GM12873 (cell line): ENCODE measurements at regions not wholly inside any gene's neighbourhood (a gene's known extent, or its start where the extent isn't known, plus 50 kb on each side); places are given as distances from the start of the nearest gene placed in this dataset.

ENCODE experiments used
- CTCF ChIP-seq: IDR thresholded peaks from 2 replicates; pipeline ENCODE4 v1.5.1; 2012; ENCODE audit warnings: low read depth, mild to moderate bottlenecking, moderate library complexity, low read length, control low read depth; ENCODE audit not compliant: insufficient read depth; ENCODE audit errors: missing control alignments

DNA sequence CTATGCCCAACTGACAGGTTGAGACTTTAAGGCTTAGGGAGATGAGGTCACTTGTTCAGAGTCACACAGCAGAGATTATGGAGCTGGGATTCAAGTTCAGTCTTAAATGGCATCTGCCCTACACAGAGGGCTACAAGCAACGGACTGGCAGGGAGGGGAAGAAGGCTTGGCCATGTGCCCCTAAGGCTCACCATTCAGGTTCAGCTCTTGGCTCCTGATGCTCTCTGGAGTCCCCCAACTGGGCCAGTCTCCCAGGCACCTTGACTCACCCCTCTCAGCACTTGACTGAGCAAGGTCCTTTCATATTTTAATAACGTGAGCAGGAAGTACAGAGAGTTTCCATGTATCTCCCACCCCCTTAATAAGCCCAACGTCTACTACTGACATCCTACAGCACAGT is 71.4 kb upstream of the MAFB start:
- TF ChIP-seq CTCF, result no peak

- no peak for TF ChIP-seq CTCF
Measured at GRCh38 chr20:40763646-40764295, 74.7 kb upstream of the MAFB start.

GRCh38 chr20:40765814-40766480 is 76.9 kb upstream of the MAFB start:
- TF ChIP-seq CTCF, result no peak

DNA sequence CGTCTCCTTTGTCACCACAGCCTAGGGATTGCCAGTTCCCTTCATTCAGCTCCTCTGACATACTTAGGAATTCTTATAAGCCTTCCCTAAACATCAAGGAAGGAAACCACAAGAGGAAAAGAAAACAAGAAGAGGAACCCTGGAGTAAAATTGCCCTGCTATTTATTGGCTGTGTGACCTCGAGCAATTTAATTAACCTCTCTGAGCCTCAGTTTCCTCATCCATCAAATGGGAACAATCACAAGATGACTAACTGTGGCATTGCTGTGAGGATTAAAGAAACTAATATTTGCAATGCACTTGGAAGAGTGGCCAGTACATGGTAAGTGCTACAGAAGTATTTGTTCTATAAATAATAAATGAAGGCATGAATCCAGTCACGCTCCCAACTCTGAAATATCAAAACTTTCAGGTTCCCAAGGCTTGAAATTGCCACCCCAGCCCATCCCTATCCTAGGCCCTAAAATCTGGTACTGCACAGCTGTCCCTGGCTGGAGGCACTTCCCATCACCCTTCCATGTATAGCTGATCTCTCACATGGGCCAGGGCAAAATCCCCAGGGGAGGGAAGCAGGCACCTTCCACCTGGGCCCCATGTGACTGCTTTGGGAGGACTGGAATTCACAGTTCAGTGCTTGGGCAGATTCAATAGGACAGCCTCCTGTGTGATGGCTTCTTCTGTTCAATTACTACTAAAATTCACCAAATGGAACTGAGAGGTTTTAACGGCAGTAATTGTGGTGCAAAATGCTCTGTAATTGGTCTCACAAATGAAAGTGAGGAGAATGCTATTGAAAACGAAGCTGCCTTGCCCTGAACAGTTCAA is 78.0 kb upstream of the MAFB start:
- no peak for TF ChIP-seq CTCF

DNA sequence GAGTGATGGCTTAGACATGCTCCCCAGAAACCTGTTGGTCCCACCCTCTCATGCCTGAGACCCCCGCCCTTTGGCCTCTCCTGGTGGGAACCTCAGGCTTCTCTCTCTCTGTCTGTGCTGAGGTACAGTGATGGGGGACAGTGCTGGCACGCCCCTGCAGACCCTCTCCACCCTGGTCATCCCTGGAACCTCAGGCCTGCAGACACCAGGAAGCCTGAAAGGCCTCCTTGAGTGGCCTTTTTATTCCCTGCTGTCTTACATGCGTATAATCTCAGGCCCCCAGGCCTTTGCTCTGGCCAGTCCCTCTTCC is 78.5 kb upstream of the MAFB start:
- no peak for TF ChIP-seq CTCF

- TF ChIP-seq CTCF, result no peak
Measured at GRCh38 chr20:40768105-40768504, 79.1 kb upstream of the MAFB start.

DNA sequence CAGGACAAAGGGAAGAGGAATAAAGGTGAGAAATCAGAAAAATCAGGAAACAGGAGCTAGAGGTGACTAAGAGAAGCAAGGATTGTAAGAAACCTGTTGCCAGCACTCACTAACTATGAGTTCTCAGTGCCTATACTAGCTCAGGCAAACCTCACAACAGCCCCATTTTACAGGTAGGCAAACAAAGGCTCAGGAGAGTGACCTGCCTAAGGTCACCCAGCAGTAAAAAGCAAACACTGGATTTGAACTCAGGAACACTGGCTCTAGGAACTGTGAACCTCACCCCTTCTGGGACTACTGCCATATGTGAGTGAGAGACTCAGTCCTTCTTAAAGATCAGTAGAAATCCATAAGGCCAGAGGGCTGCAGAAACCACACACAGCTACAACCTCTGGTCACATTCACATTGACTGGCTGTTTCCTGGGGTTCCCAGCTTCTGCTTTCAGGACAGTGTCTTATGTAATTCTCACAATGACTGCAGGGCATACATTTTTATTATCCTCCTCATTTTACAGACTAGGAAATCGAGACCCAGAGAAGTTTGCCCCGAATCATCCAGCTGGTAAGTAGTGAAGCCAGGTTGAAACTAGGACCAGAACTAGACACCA is 80.7 kb upstream of the MAFB start:
- TF ChIP-seq CTCF, result no peak
